Fibroblast of lung (primary cell): ENCODE measurements at regions not wholly inside any gene's neighbourhood (a gene's known extent, or its start where the extent isn't known, plus 50 kb on each side); places are given as distances from the start of the nearest gene placed in this dataset.

Experiments
- CTCF ChIP-seq, 2 donors: IDR thresholded peaks in 1 of 2; conservative IDR thresholded peaks in 1 of 2; 1 replicate in 1 of 2; 2 replicates in 1 of 2; pipeline ENCODE4 v1.5.1; 2011 to 2012; ENCODE audit warnings: low read length in 2 of 2, control low read depth in 1 of 2, inconsistent platforms in 1 of 2, low read depth in 1 of 2, mild to moderate bottlenecking in 1 of 2
- EZH2 ChIP-seq: IDR thresholded peaks from 2 replicates; pipeline ENCODE4 v1.5.1; 2012; ENCODE audit warnings: low read length, control low read depth, mild to moderate bottlenecking; ENCODE audit errors: missing control alignments

GRCh38 chr12:45669792-45670191 lies 59.7 kb upstream of the ARID2 start:
- TF ChIP-seq CTCF (conservative IDR thresholded peaks at IDR 0.05 in 1 of 2, IDR thresholded peaks at IDR 0.05 in 1 of 2; ENCODE audit: low read depth in 1 of 2, low read length in 2 of 2) (no peak), EZH2 (no peak)
